HUES48 (cell line): ENCODE measurements at regions not wholly inside any gene's neighbourhood (a gene's known extent, or its start where the extent isn't known, plus 50 kb on each side); places are given as distances from the start of the nearest gene placed in this dataset.

Experiments used
- H3K27ac ChIP-seq: one replicate; pipeline ENCODE4 v1.7.0; 2013; ENCODE audit warnings: low read depth, low read length, inconsistent platforms
- H3K27me3 ChIP-seq: 2 replicates; pipeline ENCODE4 v1.6.1; 2013; ENCODE audit warnings: mild to moderate bottlenecking, low read length; ENCODE audit not compliant: control insufficient read depth, insufficient read depth
- H3K36me3 ChIP-seq: 2 replicates; pipeline ENCODE4 v1.6.1; 2013; ENCODE audit warnings: low read length; ENCODE audit not compliant: control insufficient read depth, insufficient read depth
- H3K4me1 ChIP-seq: 2 replicates; pipeline ENCODE4 v1.6.1; 2013; ENCODE audit warnings: mild to moderate bottlenecking, low read length; ENCODE audit not compliant: control insufficient read depth, insufficient read depth
- H3K4me3 ChIP-seq: 2 replicates; pipeline ENCODE4 v1.5.1; 2013; ENCODE audit warnings: mild to moderate bottlenecking, low read depth, low read length
- H3K9ac ChIP-seq: 2 replicates; pipeline ENCODE4 v1.6.1; 2013; ENCODE audit warnings: mild to moderate bottlenecking, low read depth, low read length, moderate library complexity
- H3K9me3 ChIP-seq: 2 replicates; pipeline ENCODE4 v1.6.1; 2013; ENCODE audit warnings: low read length; ENCODE audit not compliant: control insufficient read depth, insufficient read depth

DNA sequence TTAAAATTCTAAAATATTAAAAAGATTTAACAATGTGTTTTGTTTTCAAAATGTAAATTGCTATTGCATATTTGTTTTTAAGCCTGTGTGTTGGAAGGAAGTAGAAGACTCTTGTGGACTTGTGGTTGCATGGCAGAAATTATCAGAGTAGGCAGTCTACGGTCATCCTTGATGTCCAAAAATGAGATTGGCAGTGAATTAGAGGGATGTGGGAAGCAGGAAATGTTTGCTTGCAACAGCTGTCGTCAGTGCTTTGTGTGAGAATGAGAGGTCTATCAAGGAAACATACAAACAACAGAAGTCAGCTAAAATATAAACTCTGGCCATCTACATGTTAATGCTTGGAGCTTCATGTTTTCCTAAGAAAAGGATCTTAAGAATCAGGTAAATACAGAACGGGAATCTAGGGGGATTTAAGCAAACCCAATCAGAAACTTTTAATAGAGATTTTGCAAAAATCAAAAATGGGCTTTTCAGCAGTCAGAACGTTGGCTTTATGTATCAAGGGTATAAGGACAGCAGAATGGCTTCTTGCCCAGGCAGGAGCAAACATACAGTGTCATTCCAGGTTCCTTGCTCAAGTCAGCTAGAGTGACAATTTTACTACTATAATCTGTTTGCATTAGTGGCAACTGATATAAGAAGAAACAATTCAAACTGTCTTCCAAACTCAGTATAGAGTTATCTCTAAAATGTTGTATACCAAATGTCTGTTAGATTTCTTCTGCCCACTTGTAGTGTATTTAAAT, 196.7 kb downstream of the CYB561 start:
- Histone ChIP-seq H3K27ac (no peak overlapping the region), H3K4me1 (peaks cover 6% of the 10 kb centered on the region; the same call in 1 of the 2 replicates), H3K27me3 (no peaks in the 10 kb centered on the region), H3K4me3 (no peak overlapping the region), H3K9me3 (no peaks in the 10 kb centered on the region), H3K36me3 (no peaks in the 10 kb centered on the region), H3K9ac (no peak overlapping the region)

DNA sequence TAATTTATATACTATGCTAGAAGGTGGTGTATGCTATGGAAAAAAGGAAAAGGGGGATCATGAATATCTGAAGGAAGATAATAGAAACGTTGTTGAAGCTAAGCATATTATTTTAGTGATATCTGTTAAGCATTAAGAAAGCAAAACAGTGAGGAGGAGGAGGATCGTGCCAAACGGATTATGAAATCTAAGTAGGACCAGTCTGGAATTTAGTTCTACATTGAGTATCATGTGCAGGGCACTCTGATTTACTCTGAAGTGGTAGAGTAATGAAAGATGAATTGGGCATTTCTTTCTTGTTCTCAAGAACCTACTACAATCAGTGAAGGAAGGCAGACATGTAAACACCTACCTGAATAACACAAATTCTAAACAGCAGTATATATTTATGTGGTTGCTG, 195.3 kb downstream of the CYB561 start:
- Histone ChIP-seq H3K9me3 (no peaks in the 10 kb centered on the region), H3K4me1 (peaks cover 6% of the 10 kb centered on the region; the same call in 1 of the 2 replicates), H3K27ac (no peak overlapping the region), H3K36me3 (no peaks in the 10 kb centered on the region), H3K9ac (no peak overlapping the region), H3K27me3 (no peaks in the 10 kb centered on the region), H3K4me3 (no peak overlapping the region)

- Histone ChIP-seq H3K9me3 (no peaks in the 10 kb centered on the region), H3K4me1 (no peaks in the 10 kb centered on the region), H3K27ac (no peak overlapping the region), H3K4me3 (no peak overlapping the region), H3K9ac (no peak overlapping the region), H3K27me3 (no peaks in the 10 kb centered on the region), H3K36me3 (no peaks in the 10 kb centered on the region)
These were observed 187.3 kb downstream of the CYB561 start for GRCh38 chr17:63258785-63259184.

- H3K27me3 ChIP-seq = no peaks in the 10 kb centered on the region
- no peaks in the 10 kb centered on the region for H3K9me3 ChIP-seq
- no peak overlapping the region for H3K4me3 ChIP-seq
- H3K4me1 ChIP-seq = no peaks in the 10 kb centered on the region
- no peak overlapping the region for H3K27ac ChIP-seq
- no peaks in the 10 kb centered on the region for H3K36me3 ChIP-seq
- H3K9ac ChIP-seq = no peak overlapping the region
These were observed 183.2 kb downstream of the CYB561 start for GRCh38 chr17:63262751-63263476.

DNA sequence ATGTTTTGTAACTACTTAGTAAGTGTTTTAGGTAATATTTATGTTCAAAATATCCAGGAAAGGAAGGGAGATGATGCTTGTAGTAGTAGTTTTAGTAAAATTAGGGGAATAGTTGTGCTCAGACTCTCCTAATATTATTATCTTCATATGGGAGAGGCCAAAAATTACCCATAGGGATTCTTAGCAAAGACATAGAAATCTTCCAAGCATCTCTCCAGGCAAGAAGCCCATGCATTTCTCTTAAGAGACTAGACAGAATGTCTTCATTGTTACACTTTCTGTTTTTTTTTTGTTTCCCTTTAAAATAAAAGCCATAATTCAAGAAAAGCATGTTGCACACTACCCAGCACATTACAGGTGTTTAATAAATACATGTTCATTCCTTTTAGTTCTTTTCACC, 180.6 kb downstream of the CYB561 start:
- Histone ChIP-seq H3K27ac (no peak overlapping the region), H3K9me3 (no peaks in the 10 kb centered on the region), H3K4me1 (no peaks in the 10 kb centered on the region), H3K27me3 (no peaks in the 10 kb centered on the region), H3K4me3 (no peak overlapping the region), H3K9ac (no peak overlapping the region), H3K36me3 (no peaks in the 10 kb centered on the region)

- Histone ChIP-seq H3K4me1 (no peaks in the 10 kb centered on the region), H3K9ac (no peak overlapping the region), H3K9me3 (no peaks in the 10 kb centered on the region), H3K27me3 (no peaks in the 10 kb centered on the region), H3K4me3 (no peak overlapping the region), H3K27ac (no peak overlapping the region), H3K36me3 (no peaks in the 10 kb centered on the region)
These were observed 178.3 kb downstream of the CYB561 start for GRCh38 chr17:63267846-63268245.

DNA sequence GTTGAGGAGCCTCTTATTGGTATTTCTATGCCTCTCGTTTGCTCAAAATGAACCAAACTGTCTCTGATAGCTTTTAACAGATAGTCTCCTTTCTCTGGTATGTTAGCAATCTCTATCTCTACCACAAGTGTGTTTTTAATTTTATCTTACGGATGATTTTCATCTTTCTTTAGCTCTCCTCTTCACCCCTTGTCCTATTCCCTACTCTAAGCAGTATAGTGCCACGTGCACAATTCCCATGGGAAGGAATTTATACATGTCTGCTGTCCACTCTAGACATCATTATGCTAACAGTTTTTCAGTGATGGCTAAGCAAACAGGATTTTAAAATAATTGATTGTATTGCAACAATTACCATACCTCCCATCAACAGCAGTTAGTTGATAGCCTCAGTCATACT, 177.3 kb downstream of the CYB561 start:
- H3K27me3 ChIP-seq = no peaks in the 10 kb centered on the region
- no peaks in the 10 kb centered on the region for H3K36me3 ChIP-seq
- H3K4me3 ChIP-seq = no peak overlapping the region
- H3K27ac ChIP-seq = no peak overlapping the region
- no peak overlapping the region for H3K9ac ChIP-seq
- H3K4me1 ChIP-seq = peaks cover 6% of the 10 kb centered on the region; the same call in 1 of the 2 replicates
- H3K9me3 ChIP-seq = no peaks in the 10 kb centered on the region

GRCh38 chr17:63270610-63271009, 175.5 kb downstream of the CYB561 start:
- no peak overlapping the region for H3K27ac ChIP-seq

DNA sequence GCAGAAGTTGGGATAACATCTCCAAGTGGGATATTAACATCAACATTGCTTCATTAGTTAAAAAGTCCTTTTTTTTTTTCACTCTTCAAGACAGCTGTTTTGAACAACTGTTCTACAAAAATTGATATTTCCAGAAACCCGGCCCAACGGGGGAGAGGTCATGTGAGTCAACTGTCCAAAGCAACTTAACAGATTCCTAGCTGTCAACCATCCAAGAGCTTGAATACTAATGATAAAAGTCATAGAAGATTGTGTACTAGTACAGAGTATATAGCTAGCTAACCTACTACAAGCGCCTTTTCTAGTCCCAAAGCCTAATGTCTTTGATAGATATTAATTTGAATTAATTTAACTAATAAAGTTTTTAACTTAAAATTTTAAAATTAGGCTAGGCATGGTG, 172.0 kb downstream of the CYB561 start:
- H3K9me3 ChIP-seq = no peaks in the 10 kb centered on the region
- no peaks in the 10 kb centered on the region for H3K36me3 ChIP-seq
- peaks cover 12% of the 10 kb centered on the region; the same call in 1 of the 2 replicates for H3K4me1 ChIP-seq

More at GRCh38 chr17:63270610-63271009, 175.5 kb downstream of the CYB561 start:
- no peaks in the 10 kb centered on the region for H3K27me3 ChIP-seq
- no peak overlapping the region for H3K4me3 ChIP-seq
- H3K4me1 ChIP-seq = peaks cover 10% of the 10 kb centered on the region; the same call in 1 of the 2 replicates
- H3K36me3 ChIP-seq = no peaks in the 10 kb centered on the region
- no peak overlapping the region for H3K9ac ChIP-seq
- no peaks in the 10 kb centered on the region for H3K9me3 ChIP-seq

GRCh38 chr17:63275318-63275970, 170.7 kb downstream of the CYB561 start:
- Histone ChIP-seq H3K36me3 (no peaks in the 10 kb centered on the region), H3K4me1 (peaks cover 12% of the 10 kb centered on the region; the same call in 1 of the 2 replicates), H3K9me3 (no peaks in the 10 kb centered on the region), H3K9ac (no peak overlapping the region), H3K4me3 (no peak overlapping the region), H3K27ac (no peak overlapping the region), H3K27me3 (no peaks in the 10 kb centered on the region)

More for the DNA sequence above, 172.0 kb downstream of the CYB561 start:
- Histone ChIP-seq H3K27ac (no peak overlapping the region), H3K4me3 (no peak overlapping the region), H3K9ac (no peak overlapping the region), H3K27me3 (no peaks in the 10 kb centered on the region)
